ENCODE measurements at regions not wholly inside any gene's neighbourhood (a gene's known extent, or its start where the extent isn't known, plus 50 kb on each side); places are given as distances from the start of the nearest gene placed in this dataset.

- no peak for DNase-seq
- Histone ChIP-seq H3K4me1 (no peaks in the 10 kb centered on the region), H3K4me3 (no peak overlapping the region)
Observed at GRCh38 chr2:40914666-40915065, 462.8 kb upstream of the SLC8A1 start.

GRCh38 chr2:40915651-40916050 lies 463.8 kb upstream of the SLC8A1 start:
- TF ChIP-seq POLR2A (IDR thresholded peaks at IDR 0.05) (no peak), CTCF (IDR thresholded peaks at IDR 0.05) (no peak)
- Histone ChIP-seq H3K4me1 (no peaks in the 10 kb centered on the region), H3K4me3 (no peak overlapping the region), H3K27me3 (no peaks in the 10 kb centered on the region), H3K9me3 (no peaks in the 10 kb centered on the region), H3K36me3 (no peaks in the 10 kb centered on the region), H3K27ac (no peak overlapping the region)
- DNase-seq = no peak
- intact Hi-C loops (cut with DNase I; ENCODE audit: low total_unique reads) = no loop called here

More at GRCh38 chr2:40914666-40915065, 462.8 kb upstream of the SLC8A1 start:
- TF ChIP-seq CTCF (IDR thresholded peaks at IDR 0.05) (no peak), POLR2A (IDR thresholded peaks at IDR 0.05) (no peak)
- no peak overlapping the region for H3K27ac ChIP-seq
- H3K9me3 ChIP-seq = no peaks in the 10 kb centered on the region
- no peaks in the 10 kb centered on the region for H3K36me3 ChIP-seq
- intact Hi-C loops (cut with DNase I; ENCODE audit: low total_unique reads) = no loop called here
- no peaks in the 10 kb centered on the region for H3K27me3 ChIP-seq

GRCh38 chr2:40935349-40935748 lies 483.5 kb upstream of the SLC8A1 start:
- intact Hi-C loops (cut with DNase I; ENCODE audit: low total_unique reads) = no loop called here
- no peak for DNase-seq
- H3K27me3 ChIP-seq = no peaks in the 10 kb centered on the region
- H3K4me3 ChIP-seq = no peak overlapping the region
- H3K27ac ChIP-seq = no peak overlapping the region
- H3K36me3 ChIP-seq = no peaks in the 10 kb centered on the region
- no peaks in the 10 kb centered on the region for H3K9me3 ChIP-seq
- TF ChIP-seq CTCF (IDR thresholded peaks at IDR 0.05) (no peak), POLR2A (IDR thresholded peaks at IDR 0.05) (no peak)
- H3K4me1 ChIP-seq = no peaks in the 10 kb centered on the region

GRCh38 chr2:40937284-40937683 lies 485.4 kb upstream of the SLC8A1 start:
- no peak overlapping the region for H3K27ac ChIP-seq
- H3K4me3 ChIP-seq = no peak overlapping the region
- TF ChIP-seq POLR2A (IDR thresholded peaks at IDR 0.05) = no peak
- no peak for TF ChIP-seq CTCF (IDR thresholded peaks at IDR 0.05)
- no peaks in the 10 kb centered on the region for H3K27me3 ChIP-seq
- H3K9me3 ChIP-seq = no peaks in the 10 kb centered on the region
- no peaks in the 10 kb centered on the region for H3K4me1 ChIP-seq
- no peak for DNase-seq
- no peaks in the 10 kb centered on the region for H3K36me3 ChIP-seq
- intact Hi-C loops (cut with DNase I; ENCODE audit: low total_unique reads) = no loop called here

GRCh38 chr2:40953341-40953740 lies 501.5 kb upstream of the SLC8A1 start:
- no peak for DNase-seq
- TF ChIP-seq CTCF (IDR thresholded peaks at IDR 0.05) (no peak), POLR2A (IDR thresholded peaks at IDR 0.05) (no peak)
- Histone ChIP-seq H3K4me3 (no peak overlapping the region), H3K9me3 (no peaks in the 10 kb centered on the region), H3K27ac (no peak overlapping the region), H3K4me1 (no peaks in the 10 kb centered on the region), H3K27me3 (no peaks in the 10 kb centered on the region), H3K36me3 (no peaks in the 10 kb centered on the region)
- intact Hi-C loops (cut with DNase I; ENCODE audit: low total_unique reads) = no loop called here

Data from uterus (tissue), 3 donors.